ENCODE measurements at regions not wholly inside any gene's neighbourhood (a gene's known extent, or its start where the extent isn't known, plus 50 kb on each side); places are given as distances from the start of the nearest gene placed in this dataset.

- TF ChIP-seq EZH2 (IDR thresholded peaks at IDR 0.05; ENCODE audit: low read length) (no peak), CTCF (optimal IDR thresholded peaks at IDR 0.05 in 1 of 3, IDR thresholded peaks at IDR 0.05 in 1 of 3, conservative IDR thresholded peaks at IDR 0.05 in 1 of 3; ENCODE audit: extremely low read depth in 1 of 3, insufficient read depth in 2 of 3, low read length in 3 of 3) (no peak)
Measured at GRCh38 chr6:17224056-17224455, 57.1 kb upstream of the RBM24 start.
